ENCODE measurements at regions not wholly inside any gene's neighbourhood (a gene's known extent, or its start where the extent isn't known, plus 50 kb on each side); places are given as distances from the start of the nearest gene placed in this dataset.

DNA sequence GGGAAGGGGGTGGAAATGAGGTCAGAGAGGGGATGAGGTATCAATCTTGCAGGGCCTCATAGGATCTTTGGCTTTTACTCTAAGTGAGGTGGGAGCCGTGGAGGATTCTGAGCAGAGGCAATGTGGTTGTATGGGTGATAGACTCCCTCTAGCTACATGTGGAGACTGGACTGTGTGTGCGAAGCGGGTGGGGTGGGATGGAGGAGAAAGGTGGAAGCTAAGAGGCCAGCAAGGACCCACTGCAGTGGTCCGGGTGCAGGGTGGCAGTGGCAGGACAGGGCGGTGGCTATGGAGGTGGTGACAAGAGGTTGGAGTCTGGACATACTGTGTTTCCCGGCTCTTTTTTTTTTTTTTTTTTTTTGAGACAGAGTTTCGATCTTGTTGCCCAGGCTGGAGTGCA is 62.4 kb upstream of the PTPN1 start:
- TF ChIP-seq CTCF (IDR thresholded peaks at IDR 0.05), result no peak
- TF ChIP-seq POLR2A (IDR thresholded peaks at IDR 0.05), result no peak

Data from right lobe of liver (tissue), 4 donors.